ENCODE measurements at regions not wholly inside any gene's neighbourhood (a gene's known extent, or its start where the extent isn't known, plus 50 kb on each side); places are given as distances from the start of the nearest gene placed in this dataset.

DNA sequence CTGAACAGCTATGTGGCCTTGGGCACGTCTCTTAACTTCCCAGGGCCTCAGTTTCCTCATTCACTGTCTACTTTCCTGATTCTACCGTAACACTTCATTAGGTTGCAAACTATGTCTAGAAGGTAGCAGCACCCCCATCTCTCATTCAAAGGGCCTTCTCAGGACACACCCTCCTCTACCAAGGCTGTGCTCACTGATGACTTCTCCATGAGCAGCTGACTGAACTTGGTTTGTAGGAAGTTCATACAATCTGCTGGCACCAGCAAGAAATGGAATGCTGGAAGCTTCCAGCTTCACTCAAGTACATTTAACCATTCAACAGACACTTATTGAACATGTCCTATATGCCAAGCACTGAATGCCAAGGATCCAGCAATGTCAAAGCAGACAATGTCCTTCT, 250.8 kb upstream of the CTAGE1 start:
- no peak for TF ChIP-seq PAX5 (IDR thresholded peaks at IDR 0.05; ENCODE audit: insufficient read depth, low read length, severe bottlenecking)
- TF ChIP-seq POLR2A (IDR thresholded peaks at IDR 0.05; ENCODE audit: low read depth, low read length), result no peak
